ENCODE measurements at regions not wholly inside any gene's neighbourhood (a gene's known extent, or its start where the extent isn't known, plus 50 kb on each side); places are given as distances from the start of the nearest gene placed in this dataset.
A peak's percentile ranks its signal among the peaks of the same experiment; 100 is the strongest.

- DNase-seq (ENCODE audit: low read depth): no peak
Observed at GRCh38 chr9:32253731-32254130, 130.7 kb upstream of the ACO1 start.

- DNase-seq (ENCODE audit: low read depth): no peak
Observed at GRCh38 chr9:32255026-32255425, 129.4 kb upstream of the ACO1 start.

GRCh38 chr9:32258482-32258881 is 126.0 kb upstream of the ACO1 start:
- no peak for DNase-seq (ENCODE audit: low read depth)

GRCh38 chr9:32260151-32260862 is 124.1 kb upstream of the ACO1 start:
- DNase-seq (ENCODE audit: low read depth): no peak

GRCh38 chr9:32264170-32264864 is 120.1 kb upstream of the ACO1 start:
- DNase-seq (ENCODE audit: low read depth): no peak

- DNase-seq (ENCODE audit: low read depth): no peak
Observed at GRCh38 chr9:32265037-32265436, 119.4 kb upstream of the ACO1 start.

GRCh38 chr9:32278991-32279390 is 105.5 kb upstream of the ACO1 start:
- no peak for DNase-seq (ENCODE audit: low read depth)

- no peak for DNase-seq (ENCODE audit: low read depth)
Observed at GRCh38 chr9:32289756-32290155, 94.7 kb upstream of the ACO1 start.

- no peak for DNase-seq (ENCODE audit: low read depth)
Observed at GRCh38 chr9:32291370-32291769, 93.1 kb upstream of the ACO1 start.

GRCh38 chr9:32292611-32293010 is 91.8 kb upstream of the ACO1 start:
- no peak for DNase-seq (ENCODE audit: low read depth)

- DNase-seq (ENCODE audit: low read depth): no peak
Observed at GRCh38 chr9:32293091-32293490, 91.4 kb upstream of the ACO1 start.

- peak; percentile 0 for DNase-seq (ENCODE audit: low read depth)
Observed at GRCh38 chr9:32294106-32294505, 90.3 kb upstream of the ACO1 start.

- DNase-seq (ENCODE audit: low read depth): no peak
Observed at GRCh38 chr9:32300373-32300772, 84.1 kb upstream of the ACO1 start.

GRCh38 chr9:32304495-32304894 is 79.9 kb upstream of the ACO1 start:
- no peak for DNase-seq (ENCODE audit: low read depth)

GRCh38 chr9:32306006-32306405 is 78.4 kb upstream of the ACO1 start:
- no peak for DNase-seq (ENCODE audit: low read depth)

- no peak for DNase-seq (ENCODE audit: low read depth)
Observed at GRCh38 chr9:32319312-32319929, 65.0 kb upstream of the ACO1 start.

GRCh38 chr9:32322622-32323021 is 61.8 kb upstream of the ACO1 start:
- no peak for DNase-seq (ENCODE audit: low read depth)

GRCh38 chr9:32326146-32326545 is 58.3 kb upstream of the ACO1 start:
- no peak for DNase-seq (ENCODE audit: low read depth)

GRCh38 chr9:32331240-32331639 is 53.2 kb upstream of the ACO1 start:
- no peak for DNase-seq (ENCODE audit: low read depth)

GRCh38 chr9:32334112-32334511 is 50.3 kb upstream of the ACO1 start:
- DNase-seq (ENCODE audit: low read depth): no peak

All from RPMI7951 (cell line).